ENCODE measurements at regions not wholly inside any gene's neighbourhood (a gene's known extent, or its start where the extent isn't known, plus 50 kb on each side); places are given as distances from the start of the nearest gene placed in this dataset.

DNA sequence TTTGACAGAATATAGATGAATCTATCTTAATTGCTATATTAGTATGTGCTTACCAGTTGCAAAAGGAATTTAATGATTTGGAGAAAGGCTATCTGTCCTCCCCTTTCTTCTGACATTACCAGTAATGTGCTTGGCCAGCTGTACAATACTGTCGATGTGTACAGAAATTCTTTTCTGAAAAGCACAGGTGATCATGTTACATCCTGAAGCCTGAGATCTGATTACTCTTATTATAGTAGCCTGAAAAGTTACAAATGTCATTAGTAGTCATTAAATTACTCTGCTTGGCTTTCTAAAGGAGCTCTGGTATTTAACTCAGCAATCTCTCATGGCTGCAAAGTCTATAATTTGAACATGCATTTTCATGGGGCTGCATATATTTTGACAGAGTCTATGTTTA lies 209.8 kb downstream of the PTPRC start (continued):
- TF ChIP-seq ZNF184 (tag by site-specific recombination; IDR thresholded peaks at IDR 0.05), result no peak
- TF ChIP-seq, protein P1, sequence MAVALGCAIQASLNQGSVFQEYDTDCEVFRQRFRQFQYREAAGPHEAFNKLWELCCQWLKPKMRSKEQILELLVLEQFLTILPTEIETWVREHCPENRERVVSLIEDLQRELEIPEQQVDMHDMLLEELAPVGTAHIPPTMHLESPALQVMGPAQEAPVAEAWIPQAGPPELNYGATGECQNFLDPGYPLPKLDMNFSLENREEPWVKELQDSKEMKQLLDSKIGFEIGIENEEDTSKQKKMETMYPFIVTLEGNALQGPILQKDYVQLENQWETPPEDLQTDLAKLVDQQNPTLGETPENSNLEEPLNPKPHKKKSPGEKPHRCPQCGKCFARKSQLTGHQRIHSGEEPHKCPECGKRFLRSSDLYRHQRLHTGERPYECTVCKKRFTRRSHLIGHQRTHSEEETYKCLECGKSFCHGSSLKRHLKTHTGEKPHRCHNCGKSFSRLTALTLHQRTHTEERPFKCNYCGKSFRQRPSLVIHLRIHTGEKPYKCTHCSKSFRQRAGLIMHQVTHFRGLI (tag by site-specific recombination; IDR thresholded peaks at IDR 0.05), result no peak
- TF ChIP-seq ZNF133 (tag by site-specific recombination; IDR thresholded peaks at IDR 0.05), result no peak
- no peak for TF ChIP-seq ZNF555 (tag by site-specific recombination; conservative IDR thresholded peaks at IDR 0.05)
- TF ChIP-seq ZNF174 (tag by site-specific recombination; IDR thresholded peaks at IDR 0.05), result no peak
- TF ChIP-seq, protein P2, sequence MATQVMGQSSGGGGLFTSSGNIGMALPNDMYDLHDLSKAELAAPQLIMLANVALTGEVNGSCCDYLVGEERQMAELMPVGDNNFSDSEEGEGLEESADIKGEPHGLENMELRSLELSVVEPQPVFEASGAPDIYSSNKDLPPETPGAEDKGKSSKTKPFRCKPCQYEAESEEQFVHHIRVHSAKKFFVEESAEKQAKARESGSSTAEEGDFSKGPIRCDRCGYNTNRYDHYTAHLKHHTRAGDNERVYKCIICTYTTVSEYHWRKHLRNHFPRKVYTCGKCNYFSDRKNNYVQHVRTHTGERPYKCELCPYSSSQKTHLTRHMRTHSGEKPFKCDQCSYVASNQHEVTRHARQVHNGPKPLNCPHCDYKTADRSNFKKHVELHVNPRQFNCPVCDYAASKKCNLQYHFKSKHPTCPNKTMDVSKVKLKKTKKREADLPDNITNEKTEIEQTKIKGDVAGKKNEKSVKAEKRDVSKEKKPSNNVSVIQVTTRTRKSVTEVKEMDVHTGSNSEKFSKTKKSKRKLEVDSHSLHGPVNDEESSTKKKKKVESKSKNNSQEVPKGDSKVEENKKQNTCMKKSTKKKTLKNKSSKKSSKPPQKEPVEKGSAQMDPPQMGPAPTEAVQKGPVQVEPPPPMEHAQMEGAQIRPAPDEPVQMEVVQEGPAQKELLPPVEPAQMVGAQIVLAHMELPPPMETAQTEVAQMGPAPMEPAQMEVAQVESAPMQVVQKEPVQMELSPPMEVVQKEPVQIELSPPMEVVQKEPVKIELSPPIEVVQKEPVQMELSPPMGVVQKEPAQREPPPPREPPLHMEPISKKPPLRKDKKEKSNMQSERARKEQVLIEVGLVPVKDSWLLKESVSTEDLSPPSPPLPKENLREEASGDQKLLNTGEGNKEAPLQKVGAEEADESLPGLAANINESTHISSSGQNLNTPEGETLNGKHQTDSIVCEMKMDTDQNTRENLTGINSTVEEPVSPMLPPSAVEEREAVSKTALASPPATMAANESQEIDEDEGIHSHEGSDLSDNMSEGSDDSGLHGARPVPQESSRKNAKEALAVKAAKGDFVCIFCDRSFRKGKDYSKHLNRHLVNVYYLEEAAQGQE (tag by site-specific recombination; IDR thresholded peaks at IDR 0.05), result no peak
- TF ChIP-seq ZNF792 (tag by site-specific recombination; IDR thresholded peaks at IDR 0.05), result no peak
- no peak for TF ChIP-seq OVOL3 (tag by site-specific recombination; IDR thresholded peaks at IDR 0.05)
- TF ChIP-seq, protein P3, sequence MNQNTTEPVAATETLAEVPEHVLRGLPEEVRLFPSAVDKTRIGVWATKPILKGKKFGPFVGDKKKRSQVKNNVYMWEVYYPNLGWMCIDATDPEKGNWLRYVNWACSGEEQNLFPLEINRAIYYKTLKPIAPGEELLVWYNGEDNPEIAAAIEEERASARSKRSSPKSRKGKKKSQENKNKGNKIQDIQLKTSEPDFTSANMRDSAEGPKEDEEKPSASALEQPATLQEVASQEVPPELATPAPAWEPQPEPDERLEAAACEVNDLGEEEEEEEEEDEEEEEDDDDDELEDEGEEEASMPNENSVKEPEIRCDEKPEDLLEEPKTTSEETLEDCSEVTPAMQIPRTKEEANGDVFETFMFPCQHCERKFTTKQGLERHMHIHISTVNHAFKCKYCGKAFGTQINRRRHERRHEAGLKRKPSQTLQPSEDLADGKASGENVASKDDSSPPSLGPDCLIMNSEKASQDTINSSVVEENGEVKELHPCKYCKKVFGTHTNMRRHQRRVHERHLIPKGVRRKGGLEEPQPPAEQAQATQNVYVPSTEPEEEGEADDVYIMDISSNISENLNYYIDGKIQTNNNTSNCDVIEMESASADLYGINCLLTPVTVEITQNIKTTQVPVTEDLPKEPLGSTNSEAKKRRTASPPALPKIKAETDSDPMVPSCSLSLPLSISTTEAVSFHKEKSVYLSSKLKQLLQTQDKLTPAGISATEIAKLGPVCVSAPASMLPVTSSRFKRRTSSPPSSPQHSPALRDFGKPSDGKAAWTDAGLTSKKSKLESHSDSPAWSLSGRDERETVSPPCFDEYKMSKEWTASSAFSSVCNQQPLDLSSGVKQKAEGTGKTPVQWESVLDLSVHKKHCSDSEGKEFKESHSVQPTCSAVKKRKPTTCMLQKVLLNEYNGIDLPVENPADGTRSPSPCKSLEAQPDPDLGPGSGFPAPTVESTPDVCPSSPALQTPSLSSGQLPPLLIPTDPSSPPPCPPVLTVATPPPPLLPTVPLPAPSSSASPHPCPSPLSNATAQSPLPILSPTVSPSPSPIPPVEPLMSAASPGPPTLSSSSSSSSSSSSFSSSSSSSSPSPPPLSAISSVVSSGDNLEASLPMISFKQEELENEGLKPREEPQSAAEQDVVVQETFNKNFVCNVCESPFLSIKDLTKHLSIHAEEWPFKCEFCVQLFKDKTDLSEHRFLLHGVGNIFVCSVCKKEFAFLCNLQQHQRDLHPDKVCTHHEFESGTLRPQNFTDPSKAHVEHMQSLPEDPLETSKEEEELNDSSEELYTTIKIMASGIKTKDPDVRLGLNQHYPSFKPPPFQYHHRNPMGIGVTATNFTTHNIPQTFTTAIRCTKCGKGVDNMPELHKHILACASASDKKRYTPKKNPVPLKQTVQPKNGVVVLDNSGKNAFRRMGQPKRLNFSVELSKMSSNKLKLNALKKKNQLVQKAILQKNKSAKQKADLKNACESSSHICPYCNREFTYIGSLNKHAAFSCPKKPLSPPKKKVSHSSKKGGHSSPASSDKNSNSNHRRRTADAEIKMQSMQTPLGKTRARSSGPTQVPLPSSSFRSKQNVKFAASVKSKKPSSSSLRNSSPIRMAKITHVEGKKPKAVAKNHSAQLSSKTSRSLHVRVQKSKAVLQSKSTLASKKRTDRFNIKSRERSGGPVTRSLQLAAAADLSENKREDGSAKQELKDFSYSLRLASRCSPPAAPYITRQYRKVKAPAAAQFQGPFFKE (tag by site-specific recombination; IDR thresholded peaks at IDR 0.05; ENCODE audit: borderline replicate concordance), result no peak
- TF ChIP-seq, protein P4, sequence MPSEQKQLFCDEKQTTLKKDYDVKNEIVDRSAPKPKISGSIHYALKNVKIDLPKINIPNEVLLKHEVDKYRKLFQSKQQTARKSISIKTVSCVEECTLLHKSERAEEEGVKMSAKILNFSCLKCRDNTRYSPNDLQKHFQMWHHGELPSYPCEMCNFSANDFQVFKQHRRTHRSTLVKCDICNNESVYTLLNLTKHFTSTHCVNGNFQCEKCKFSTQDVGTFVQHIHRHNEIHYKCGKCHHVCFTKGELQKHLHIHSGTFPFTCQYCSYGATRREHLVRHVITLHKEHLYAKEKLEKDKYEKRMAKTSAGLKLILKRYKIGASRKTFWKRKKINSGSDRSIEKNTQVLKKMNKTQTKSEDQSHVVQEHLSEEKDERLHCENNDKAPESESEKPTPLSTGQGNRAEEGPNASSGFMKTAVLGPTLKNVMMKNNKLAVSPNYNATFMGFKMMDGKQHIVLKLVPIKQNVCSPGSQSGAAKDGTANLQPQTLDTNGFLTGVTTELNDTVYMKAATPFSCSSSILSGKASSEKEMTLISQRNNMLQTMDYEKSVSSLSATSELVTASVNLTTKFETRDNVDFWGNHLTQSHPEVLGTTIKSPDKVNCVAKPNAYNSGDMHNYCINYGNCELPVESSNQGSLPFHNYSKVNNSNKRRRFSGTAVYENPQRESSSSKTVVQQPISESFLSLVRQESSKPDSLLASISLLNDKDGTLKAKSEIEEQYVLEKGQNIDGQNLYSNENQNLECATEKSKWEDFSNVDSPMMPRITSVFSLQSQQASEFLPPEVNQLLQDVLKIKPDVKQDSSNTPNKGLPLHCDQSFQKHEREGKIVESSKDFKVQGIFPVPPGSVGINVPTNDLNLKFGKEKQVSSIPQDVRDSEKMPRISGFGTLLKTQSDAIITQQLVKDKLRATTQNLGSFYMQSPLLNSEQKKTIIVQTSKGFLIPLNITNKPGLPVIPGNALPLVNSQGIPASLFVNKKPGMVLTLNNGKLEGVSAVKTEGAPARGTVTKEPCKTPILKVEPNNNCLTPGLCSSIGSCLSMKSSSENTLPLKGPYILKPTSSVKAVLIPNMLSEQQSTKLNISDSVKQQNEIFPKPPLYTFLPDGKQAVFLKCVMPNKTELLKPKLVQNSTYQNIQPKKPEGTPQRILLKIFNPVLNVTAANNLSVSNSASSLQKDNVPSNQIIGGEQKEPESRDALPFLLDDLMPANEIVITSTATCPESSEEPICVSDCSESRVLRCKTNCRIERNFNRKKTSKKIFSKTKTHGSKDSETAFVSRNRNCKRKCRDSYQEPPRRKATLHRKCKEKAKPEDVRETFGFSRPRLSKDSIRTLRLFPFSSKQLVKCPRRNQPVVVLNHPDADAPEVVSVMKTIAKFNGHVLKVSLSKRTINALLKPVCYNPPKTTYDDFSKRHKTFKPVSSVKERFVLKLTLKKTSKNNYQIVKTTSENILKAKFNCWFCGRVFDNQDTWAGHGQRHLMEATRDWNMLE (tag by site-specific recombination; conservative IDR thresholded peaks at IDR 0.05; ENCODE audit: low read depth), result no peak
- TF ChIP-seq SCRT2 (tag by site-specific recombination; IDR thresholded peaks at IDR 0.05), result no peak
- TF ChIP-seq PRDM1 (tag by site-specific recombination; IDR thresholded peaks at IDR 0.05), result 0 out of 2 replicates have a peak, but pooled peaks have one; percentile 43
- no peak for TF ChIP-seq YY1 (tag by site-specific recombination; IDR thresholded peaks at IDR 0.05)
- peak; percentile 82 for TF ChIP-seq WT1 (tag by site-specific recombination; IDR thresholded peaks at IDR 0.05)
- TF ChIP-seq, protein P5, sequence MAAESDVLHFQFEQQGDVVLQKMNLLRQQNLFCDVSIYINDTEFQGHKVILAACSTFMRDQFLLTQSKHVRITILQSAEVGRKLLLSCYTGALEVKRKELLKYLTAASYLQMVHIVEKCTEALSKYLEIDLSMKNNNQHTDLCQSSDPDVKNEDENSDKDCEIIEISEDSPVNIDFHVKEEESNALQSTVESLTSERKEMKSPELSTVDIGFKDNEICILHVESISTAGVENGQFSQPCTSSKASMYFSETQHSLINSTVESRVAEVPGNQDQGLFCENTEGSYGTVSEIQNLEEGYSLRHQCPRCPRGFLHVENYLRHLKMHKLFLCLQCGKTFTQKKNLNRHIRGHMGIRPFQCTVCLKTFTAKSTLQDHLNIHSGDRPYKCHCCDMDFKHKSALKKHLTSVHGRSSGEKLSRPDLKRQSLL (tag by site-specific recombination; IDR thresholded peaks at IDR 0.05), result no peak
- no peak for TF ChIP-seq ZNF132 (tag by site-specific recombination; IDR thresholded peaks at IDR 0.05; ENCODE audit: borderline replicate concordance)
- TF ChIP-seq ZNF473 (tag by site-specific recombination; IDR thresholded peaks at IDR 0.05), result no peak
- TF ChIP-seq KLF10 (tag by site-specific recombination; IDR thresholded peaks at IDR 0.05), result no peak
- TF ChIP-seq, protein P6, sequence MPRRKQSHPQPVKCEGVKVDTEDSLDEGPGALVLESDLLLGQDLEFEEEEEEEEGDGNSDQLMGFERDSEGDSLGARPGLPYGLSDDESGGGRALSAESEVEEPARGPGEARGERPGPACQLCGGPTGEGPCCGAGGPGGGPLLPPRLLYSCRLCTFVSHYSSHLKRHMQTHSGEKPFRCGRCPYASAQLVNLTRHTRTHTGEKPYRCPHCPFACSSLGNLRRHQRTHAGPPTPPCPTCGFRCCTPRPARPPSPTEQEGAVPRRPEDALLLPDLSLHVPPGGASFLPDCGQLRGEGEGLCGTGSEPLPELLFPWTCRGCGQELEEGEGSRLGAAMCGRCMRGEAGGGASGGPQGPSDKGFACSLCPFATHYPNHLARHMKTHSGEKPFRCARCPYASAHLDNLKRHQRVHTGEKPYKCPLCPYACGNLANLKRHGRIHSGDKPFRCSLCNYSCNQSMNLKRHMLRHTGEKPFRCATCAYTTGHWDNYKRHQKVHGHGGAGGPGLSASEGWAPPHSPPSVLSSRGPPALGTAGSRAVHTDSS (tag by site-specific recombination; IDR thresholded peaks at IDR 0.05), result no peak
- no peak for TF ChIP-seq ZNF157 (tag by site-specific recombination; IDR thresholded peaks at IDR 0.05)
- no peak for TF ChIP-seq ZNF426 (tag by site-specific recombination; IDR thresholded peaks at IDR 0.05)

Data from HEK293 (cell line).